Tibial artery (tissue), 4 donors: ENCODE measurements at regions not wholly inside any gene's neighbourhood (a gene's known extent, or its start where the extent isn't known, plus 50 kb on each side); places are given as distances from the start of the nearest gene placed in this dataset.

Experiments used
- DNase-seq, 2 donors: peaks; one replicate each; pipeline ENCODE4 v3.0.0-alpha.2; 2019
- H3K27ac ChIP-seq, 2 donors: fragments of 200-600 bp; sonication (generic) in 1 of 2; 1 replicate in 1 of 2; 2 replicates in 1 of 2; pipeline ENCODE4 v1.5.1; 2018 to 2019; ENCODE audit warnings: mild to moderate bottlenecking in 1 of 2
- H3K27me3 ChIP-seq, 2 donors: fragments of 200-600 bp; sonication (generic) in 1 of 2; one replicate each; pipeline versions ENCODE4 v1.5.1 to v1.6.0; 2016 to 2019
- H3K36me3 ChIP-seq, 3 donors: fragments of 200-600 bp; sonication (generic) in 2 of 3; one replicate each; pipeline ENCODE4 v1.5.1; 2016 to 2019; ENCODE audit warnings: mild to moderate bottlenecking in 2 of 3
- H3K4me1 ChIP-seq, 4 donors: fragments of 200-600 bp; sonication (generic) in 2 of 4; 1 replicate in 3 of 4; 2 replicates in 1 of 4; pipeline ENCODE4 v1.5.1; 2016 to 2019
- H3K4me3 ChIP-seq, 2 donors: fragments of 200-600 bp; sonication (generic) in 1 of 2; 1 replicate in 1 of 2; 2 replicates in 1 of 2; pipeline ENCODE4 v1.5.1; 2018 to 2019; ENCODE audit warnings: mild to moderate bottlenecking in 2 of 2
- H3K9me3 ChIP-seq, 3 donors: fragments of 200-600 bp; sonication (generic) in 1 of 3; one replicate each; pipeline ENCODE4 v1.5.1; 2016 to 2019
- CTCF ChIP-seq, 2 experiments: fragments of 200-600 bp in 1 of 2; fragments of 450-650 bp in 1 of 2; IDR thresholded peaks; one replicate each; pipeline ENCODE4 v1.5.1; 2017 to 2019; ENCODE audit warnings: antibody characterized with exemption in 2 of 2, mild to moderate bottlenecking in 1 of 2, moderate library complexity in 1 of 2
- intact Hi-C: fragments of 100-400 bp; cut with DNase I; formaldehyde crosslinking; loops from one replicate; pipeline ENCODE4 v1.15.0; 2023; ENCODE audit warnings: low total_unique reads

DNA sequence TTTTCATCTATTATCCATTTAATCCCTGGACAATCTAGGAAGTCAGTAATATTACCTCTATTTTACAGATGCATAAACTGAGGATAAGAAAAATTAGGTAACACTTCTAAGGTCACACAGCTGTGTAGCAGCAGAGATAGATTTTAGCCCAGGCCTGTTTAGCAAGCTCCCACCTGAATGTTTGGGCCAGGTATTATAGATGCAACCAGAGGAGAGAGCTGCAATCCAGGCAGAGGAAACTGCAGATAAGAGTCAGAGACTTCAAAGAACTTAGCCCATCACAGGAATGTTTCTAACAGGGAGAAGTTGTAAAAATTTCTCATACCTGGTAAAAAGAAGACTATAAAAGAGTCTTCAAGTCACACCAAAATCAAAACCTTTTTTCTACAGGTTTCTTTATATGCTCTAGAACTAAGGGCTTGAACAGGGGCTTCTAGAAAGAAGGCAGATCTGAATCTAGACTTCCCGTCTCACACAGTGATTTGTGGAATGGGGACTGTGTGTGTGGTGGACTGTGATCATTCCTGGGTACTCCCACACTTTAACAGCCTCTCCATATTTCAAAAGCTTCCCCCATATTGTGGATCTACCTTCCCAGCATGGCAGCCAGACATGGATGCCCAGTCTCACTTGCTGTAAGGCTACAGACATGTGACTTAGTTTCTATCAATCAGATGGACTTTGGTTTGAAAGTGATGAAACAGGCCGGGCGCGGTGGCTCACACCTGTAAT, 128.7 kb downstream of the TLR5 start:
- Histone ChIP-seq H3K36me3 (no peaks in the 10 kb centered on the region), H3K4me3 (no peak overlapping the region), H3K9me3 (no peaks in the 10 kb centered on the region), H3K27me3 (no peaks in the 10 kb centered on the region), H3K27ac (no peak overlapping the region), H3K4me1 (peaks cover 0 to 20% (median 8%) of the 10 kb centered on the region in 4 donors)
- no peak for DNase-seq
- TF ChIP-seq CTCF (IDR thresholded peaks at IDR 0.05), result no peak
- intact Hi-C loops, result no loop called here

- Histone ChIP-seq H3K9me3 (no peaks in the 10 kb centered on the region), H3K27me3 (no peaks in the 10 kb centered on the region), H3K4me3 (no peak overlapping the region), H3K4me1 (peaks cover 0 to 2% (median 0%) of the 10 kb centered on the region in 4 donors), H3K27ac (no peak overlapping the region), H3K36me3 (no peaks in the 10 kb centered on the region)
- TF ChIP-seq CTCF (IDR thresholded peaks at IDR 0.05), result no peak
- intact Hi-C loops, result no loop called here
- no peak for DNase-seq
Measured at GRCh38 chr1:223016381-223016780, 126.7 kb downstream of the TLR5 start.

- H3K9me3 ChIP-seq, result no peaks in the 10 kb centered on the region
- DNase-seq, result no peak
- no peak for TF ChIP-seq CTCF (IDR thresholded peaks at IDR 0.05)
- no peaks in the 10 kb centered on the region for H3K27me3 ChIP-seq
- no peak overlapping the region for H3K27ac ChIP-seq
- no peaks in the 10 kb centered on the region for H3K36me3 ChIP-seq
- H3K4me1 ChIP-seq, result no peaks in the 10 kb centered on the region
- no peak overlapping the region for H3K4me3 ChIP-seq
- intact Hi-C loops, result no loop called here
Measured at GRCh38 chr1:223016890-223017289, 126.2 kb downstream of the TLR5 start.

GRCh38 chr1:223017291-223017690, 125.8 kb downstream of the TLR5 start:
- no peak for DNase-seq
- Histone ChIP-seq H3K4me1 (no peaks in the 10 kb centered on the region), H3K4me3 (no peak overlapping the region), H3K27me3 (no peaks in the 10 kb centered on the region), H3K36me3 (no peaks in the 10 kb centered on the region), H3K27ac (no peak overlapping the region), H3K9me3 (no peaks in the 10 kb centered on the region)
- no peak for TF ChIP-seq CTCF (IDR thresholded peaks at IDR 0.05)
- intact Hi-C loops, result no loop called here

DNA sequence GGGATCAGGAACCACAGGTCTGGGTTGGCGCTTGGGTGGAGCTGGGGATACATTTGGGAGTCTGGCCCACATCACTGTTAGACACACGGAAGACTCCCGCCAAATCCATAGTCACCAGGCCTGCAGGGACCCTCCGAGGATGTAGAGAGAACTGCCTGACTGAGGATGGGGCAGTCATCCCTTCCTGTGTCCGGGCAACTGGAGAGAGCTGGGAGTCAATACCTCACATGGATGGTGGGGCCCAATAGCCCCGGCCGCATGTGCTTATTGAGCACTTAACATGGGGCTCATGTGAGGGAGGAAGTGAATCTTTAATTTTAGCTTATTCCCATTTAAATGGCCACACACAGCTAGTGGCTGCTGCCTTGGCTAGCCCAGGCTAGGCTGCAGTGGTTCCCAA, 124.5 kb downstream of the TLR5 start:
- Histone ChIP-seq H3K9me3 (no peaks in the 10 kb centered on the region), H3K27me3 (no peaks in the 10 kb centered on the region), H3K4me1 (no peaks in the 10 kb centered on the region), H3K4me3 (no peak overlapping the region), H3K36me3 (no peaks in the 10 kb centered on the region), H3K27ac (no peak overlapping the region)
- intact Hi-C loops, result no loop called here
- DNase-seq, result no peak
- no peak for TF ChIP-seq CTCF (IDR thresholded peaks at IDR 0.05)

DNA sequence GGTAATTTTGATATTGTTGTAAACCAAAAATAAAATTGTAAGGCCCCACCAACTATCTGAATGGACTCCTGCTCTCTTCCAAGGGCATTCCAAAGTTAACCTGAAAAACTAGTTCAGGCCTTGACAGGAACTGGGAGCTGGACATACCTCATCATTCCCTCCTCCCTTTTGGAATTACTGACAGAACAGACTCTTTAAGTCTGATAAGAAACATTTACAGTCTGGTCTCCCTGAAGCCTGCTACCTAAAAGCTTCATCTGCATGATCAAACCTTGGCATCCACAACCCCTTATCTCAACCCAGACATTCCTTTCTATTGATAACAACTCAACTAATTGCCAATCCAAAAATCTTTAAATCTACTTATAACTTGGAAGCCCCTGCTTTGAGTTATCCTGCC, 123.8 kb downstream of the TLR5 start:
- no peaks in the 10 kb centered on the region for H3K36me3 ChIP-seq
- no peaks in the 10 kb centered on the region for H3K4me1 ChIP-seq
- no peaks in the 10 kb centered on the region for H3K9me3 ChIP-seq
- DNase-seq, result no peak
- intact Hi-C loops, result no loop called here
- H3K27me3 ChIP-seq, result no peaks in the 10 kb centered on the region
- TF ChIP-seq CTCF (IDR thresholded peaks at IDR 0.05), result no peak
- H3K27ac ChIP-seq, result no peak overlapping the region
- H3K4me3 ChIP-seq, result no peak overlapping the region
